ENCODE measurements at regions not wholly inside any gene's neighbourhood (a gene's known extent, or its start where the extent isn't known, plus 50 kb on each side); places are given as distances from the start of the nearest gene placed in this dataset.

DNA sequence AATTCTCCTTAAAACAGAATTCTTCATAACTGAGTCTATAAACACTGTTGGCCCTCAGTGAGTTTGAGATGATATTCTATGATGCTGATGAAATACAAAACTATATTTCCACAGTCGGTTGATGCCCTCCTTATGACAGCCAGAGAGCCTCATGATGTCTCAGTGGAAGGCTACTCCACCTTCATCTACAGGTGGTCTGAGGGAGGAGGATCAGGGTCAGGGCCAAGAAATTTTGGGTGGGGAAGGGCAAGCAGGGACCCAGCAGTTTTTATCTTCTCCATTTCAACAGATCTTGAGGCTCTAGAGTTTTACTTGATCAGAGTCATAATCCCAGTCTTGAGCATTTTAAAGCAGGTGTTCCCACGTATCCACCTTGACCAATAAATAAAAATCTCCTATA is 90.8 kb downstream of the CCDC71L start:
- H3K9ac ChIP-seq (ENCODE audit: low read length), result no peak overlapping the region
- no peaks in the 10 kb centered on the region for H3F3A ChIP-seq (ENCODE audit: insufficient read depth, low read length)
- no peak overlapping the region for H2AFZ ChIP-seq (ENCODE audit: low read length)
- no peaks in the 10 kb centered on the region for H3K36me3 ChIP-seq (ENCODE audit: insufficient read depth, low read length)
- no peaks in the 10 kb centered on the region for H3K79me2 ChIP-seq (ENCODE audit: insufficient read depth, low read length)
- no peaks in the 10 kb centered on the region for H3K9me3 ChIP-seq (ENCODE audit: low read length)
- no peak overlapping the region for H3K27ac ChIP-seq (ENCODE audit: low read depth, low read length, poor library complexity, severe bottlenecking)
- TF ChIP-seq, protein P1, sequence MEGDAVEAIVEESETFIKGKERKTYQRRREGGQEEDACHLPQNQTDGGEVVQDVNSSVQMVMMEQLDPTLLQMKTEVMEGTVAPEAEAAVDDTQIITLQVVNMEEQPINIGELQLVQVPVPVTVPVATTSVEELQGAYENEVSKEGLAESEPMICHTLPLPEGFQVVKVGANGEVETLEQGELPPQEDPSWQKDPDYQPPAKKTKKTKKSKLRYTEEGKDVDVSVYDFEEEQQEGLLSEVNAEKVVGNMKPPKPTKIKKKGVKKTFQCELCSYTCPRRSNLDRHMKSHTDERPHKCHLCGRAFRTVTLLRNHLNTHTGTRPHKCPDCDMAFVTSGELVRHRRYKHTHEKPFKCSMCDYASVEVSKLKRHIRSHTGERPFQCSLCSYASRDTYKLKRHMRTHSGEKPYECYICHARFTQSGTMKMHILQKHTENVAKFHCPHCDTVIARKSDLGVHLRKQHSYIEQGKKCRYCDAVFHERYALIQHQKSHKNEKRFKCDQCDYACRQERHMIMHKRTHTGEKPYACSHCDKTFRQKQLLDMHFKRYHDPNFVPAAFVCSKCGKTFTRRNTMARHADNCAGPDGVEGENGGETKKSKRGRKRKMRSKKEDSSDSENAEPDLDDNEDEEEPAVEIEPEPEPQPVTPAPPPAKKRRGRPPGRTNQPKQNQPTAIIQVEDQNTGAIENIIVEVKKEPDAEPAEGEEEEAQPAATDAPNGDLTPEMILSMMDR (IDR thresholded peaks at IDR 0.05; ENCODE audit: low read length), result no peak
- no peak overlapping the region for H3K4me2 ChIP-seq (ENCODE audit: low read length)
- no peaks in the 10 kb centered on the region for H3K27me3 ChIP-seq (ENCODE audit: insufficient read depth, low read length)
- H4K20me1 ChIP-seq (ENCODE audit: insufficient read depth, low read length), result no peaks in the 10 kb centered on the region
- H3K4me3 ChIP-seq (ENCODE audit: low read depth, low read length, poor library complexity, severe bottlenecking), result no peak overlapping the region
- no peaks in the 10 kb centered on the region for H3K4me1 ChIP-seq (ENCODE audit: insufficient read depth, low read length, severe bottlenecking)
- H3K9me2 ChIP-seq (ENCODE audit: low read depth, low read length), result no peaks in the 10 kb centered on the region

GRCh38 chr7:106569500-106569929 is 91.4 kb downstream of the CCDC71L start:
- Histone ChIP-seq H3K9me3 (ENCODE audit: low read length) (no peaks in the 10 kb centered on the region), H2AFZ (ENCODE audit: low read length) (no peak overlapping the region), H3K79me2 (ENCODE audit: insufficient read depth, low read length) (no peaks in the 10 kb centered on the region), H3F3A (ENCODE audit: insufficient read depth, low read length) (no peaks in the 10 kb centered on the region), H3K9me2 (ENCODE audit: low read depth, low read length) (no peaks in the 10 kb centered on the region), H3K27ac (ENCODE audit: low read depth, low read length, poor library complexity, severe bottlenecking) (no peak overlapping the region), H3K4me2 (ENCODE audit: low read length) (no peak overlapping the region), H3K9ac (ENCODE audit: low read length) (no peak overlapping the region), H3K36me3 (ENCODE audit: insufficient read depth, low read length) (no peaks in the 10 kb centered on the region), H3K4me3 (ENCODE audit: low read depth, low read length, poor library complexity, severe bottlenecking) (no peak overlapping the region), H3K27me3 (ENCODE audit: insufficient read depth, low read length) (no peaks in the 10 kb centered on the region), H4K20me1 (ENCODE audit: insufficient read depth, low read length) (no peaks in the 10 kb centered on the region), H3K4me1 (ENCODE audit: insufficient read depth, low read length, severe bottlenecking) (no peaks in the 10 kb centered on the region)
- no peak for TF ChIP-seq EZH2 (IDR thresholded peaks at IDR 0.05; ENCODE audit: borderline replicate concordance, low read length)
- TF ChIP-seq, protein P1 (IDR thresholded peaks at IDR 0.05; ENCODE audit: low read length), result no peak

- no peaks in the 10 kb centered on the region for H3F3A ChIP-seq (ENCODE audit: insufficient read depth, low read length)
- H3K4me2 ChIP-seq (ENCODE audit: low read length), result no peak overlapping the region
- no peaks in the 10 kb centered on the region for H3K9me3 ChIP-seq (ENCODE audit: low read length)
- no peak overlapping the region for H3K4me3 ChIP-seq (ENCODE audit: low read depth, low read length, poor library complexity, severe bottlenecking)
- no peaks in the 10 kb centered on the region for H3K36me3 ChIP-seq (ENCODE audit: insufficient read depth, low read length)
- no peaks in the 10 kb centered on the region for H3K27me3 ChIP-seq (ENCODE audit: insufficient read depth, low read length)
- no peaks in the 10 kb centered on the region for H3K4me1 ChIP-seq (ENCODE audit: insufficient read depth, low read length, severe bottlenecking)
- H2AFZ ChIP-seq (ENCODE audit: low read length), result no peak overlapping the region
- no peak overlapping the region for H3K27ac ChIP-seq (ENCODE audit: low read depth, low read length, poor library complexity, severe bottlenecking)
- no peak overlapping the region for H3K9ac ChIP-seq (ENCODE audit: low read length)
- no peaks in the 10 kb centered on the region for H4K20me1 ChIP-seq (ENCODE audit: insufficient read depth, low read length)
- no peaks in the 10 kb centered on the region for H3K79me2 ChIP-seq (ENCODE audit: insufficient read depth, low read length)
- no peak for TF ChIP-seq EZH2 (IDR thresholded peaks at IDR 0.05; ENCODE audit: borderline replicate concordance, low read length)
- TF ChIP-seq, protein P1 (IDR thresholded peaks at IDR 0.05; ENCODE audit: low read length), result no peak
- no peaks in the 10 kb centered on the region for H3K9me2 ChIP-seq (ENCODE audit: low read depth, low read length)
Observed at GRCh38 chr7:106568680-106569499, 92.1 kb downstream of the CCDC71L start.
